GM06990 (cell line): ENCODE measurements at regions not wholly inside any gene's neighbourhood (a gene's known extent, or its start where the extent isn't known, plus 50 kb on each side); places are given as distances from the start of the nearest gene placed in this dataset.

Source experiments
- DNase-seq: peaks from one replicate; pipeline ENCODE4 v3.0.0-alpha.2; 2011; ENCODE audit not compliant: insufficient read length; ENCODE audit errors: extremely low read depth
- H3K27me3 ChIP-seq: replicated peaks from 2 replicates; pipeline ENCODE4 v1.6.0; 2011; ENCODE audit warnings: low read length; ENCODE audit not compliant: control insufficient read depth, insufficient read depth
- H3K36me3 ChIP-seq: 2 replicates; pipeline ENCODE4 v1.5.1; 2011; ENCODE audit warnings: low read length; ENCODE audit not compliant: control insufficient read depth, insufficient read depth
- H3K4me3 ChIP-seq: replicated peaks from 2 replicates; pipeline ENCODE4 v1.5.1; 2011; ENCODE audit warnings: low read depth, mild to moderate bottlenecking, control low read depth, low read length
- TF ChIP-seq, protein P1 (sequence below): IDR thresholded peaks from 2 replicates; pipeline ENCODE4 v1.5.1; 2011; ENCODE audit warnings: low read length, control low read depth, mild to moderate bottlenecking, inconsistent platforms; ENCODE audit not compliant: insufficient read depth, poor library complexity, severe bottlenecking

GRCh38 chr7:153322991-153323390 is 563.4 kb downstream of the ACTR3B start:
- H3K4me3 ChIP-seq: no peak overlapping the region

GRCh38 chr7:153324094-153324493 is 564.5 kb downstream of the ACTR3B start:
- DNase-seq: no peak
- Histone ChIP-seq H3K27me3 (no peaks in the 10 kb centered on the region), H3K4me3 (no peak overlapping the region), H3K36me3 (no peaks in the 10 kb centered on the region)
- TF ChIP-seq, protein P1, sequence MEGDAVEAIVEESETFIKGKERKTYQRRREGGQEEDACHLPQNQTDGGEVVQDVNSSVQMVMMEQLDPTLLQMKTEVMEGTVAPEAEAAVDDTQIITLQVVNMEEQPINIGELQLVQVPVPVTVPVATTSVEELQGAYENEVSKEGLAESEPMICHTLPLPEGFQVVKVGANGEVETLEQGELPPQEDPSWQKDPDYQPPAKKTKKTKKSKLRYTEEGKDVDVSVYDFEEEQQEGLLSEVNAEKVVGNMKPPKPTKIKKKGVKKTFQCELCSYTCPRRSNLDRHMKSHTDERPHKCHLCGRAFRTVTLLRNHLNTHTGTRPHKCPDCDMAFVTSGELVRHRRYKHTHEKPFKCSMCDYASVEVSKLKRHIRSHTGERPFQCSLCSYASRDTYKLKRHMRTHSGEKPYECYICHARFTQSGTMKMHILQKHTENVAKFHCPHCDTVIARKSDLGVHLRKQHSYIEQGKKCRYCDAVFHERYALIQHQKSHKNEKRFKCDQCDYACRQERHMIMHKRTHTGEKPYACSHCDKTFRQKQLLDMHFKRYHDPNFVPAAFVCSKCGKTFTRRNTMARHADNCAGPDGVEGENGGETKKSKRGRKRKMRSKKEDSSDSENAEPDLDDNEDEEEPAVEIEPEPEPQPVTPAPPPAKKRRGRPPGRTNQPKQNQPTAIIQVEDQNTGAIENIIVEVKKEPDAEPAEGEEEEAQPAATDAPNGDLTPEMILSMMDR: no peak

More at GRCh38 chr7:153322991-153323390, 563.4 kb downstream of the ACTR3B start:
- Histone ChIP-seq H3K27me3 (no peaks in the 10 kb centered on the region), H3K36me3 (no peaks in the 10 kb centered on the region)
- TF ChIP-seq, protein P1: no peak
- no peak for DNase-seq

DNA sequence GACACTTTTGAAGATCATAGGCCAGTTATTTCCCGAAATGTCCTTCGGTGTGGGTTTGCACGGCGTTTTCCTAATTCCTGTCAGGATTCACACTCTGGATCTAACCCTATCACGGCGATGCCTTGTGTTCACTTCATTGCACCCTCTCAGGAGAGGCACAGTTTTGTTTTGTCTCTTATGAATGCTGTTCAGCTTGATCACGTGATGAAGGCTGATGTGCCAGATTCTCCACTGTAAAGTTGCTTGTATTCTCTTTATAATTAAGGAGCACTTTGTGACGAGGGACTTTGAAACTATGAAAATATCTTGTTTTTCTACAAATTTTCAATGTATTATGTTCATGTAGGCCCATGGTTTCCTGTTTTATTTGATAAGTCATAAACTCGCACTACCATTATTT is 568.1 kb downstream of the ACTR3B start:
- H3K27me3 ChIP-seq: no peaks in the 10 kb centered on the region
- H3K4me3 ChIP-seq: no peak overlapping the region
- no peaks in the 10 kb centered on the region for H3K36me3 ChIP-seq
- TF ChIP-seq, protein P1: no peak
- DNase-seq: no peak

- H3K27me3 ChIP-seq: no peaks in the 10 kb centered on the region
- H3K36me3 ChIP-seq: no peaks in the 10 kb centered on the region
- DNase-seq: no peak
- no peak overlapping the region for H3K4me3 ChIP-seq
- TF ChIP-seq, protein P1: no peak
Observed at GRCh38 chr7:153331427-153331826, 571.9 kb downstream of the ACTR3B start.

GRCh38 chr7:153354071-153354470 is 594.5 kb downstream of the ACTR3B start:
- Histone ChIP-seq H3K27me3 (no peaks in the 10 kb centered on the region), H3K4me3 (no peak overlapping the region), H3K36me3 (no peaks in the 10 kb centered on the region)
- TF ChIP-seq, protein P1: no peak
- DNase-seq: no peak

GRCh38 chr7:153370092-153370491 is 610.5 kb downstream of the ACTR3B start:
- no peak overlapping the region for H3K4me3 ChIP-seq
- TF ChIP-seq, protein P1: no peak
- H3K36me3 ChIP-seq: no peaks in the 10 kb centered on the region
- no peak for DNase-seq
- H3K27me3 ChIP-seq: no peaks in the 10 kb centered on the region
